HG03196 (cell line): ENCODE measurements at regions not wholly inside any gene's neighbourhood (a gene's known extent, or its start where the extent isn't known, plus 50 kb on each side); places are given as distances from the start of the nearest gene placed in this dataset.
"Not testable (repeated sequence)": the region's sequence is repeated elsewhere in the genome, so short reads cannot be mapped to it uniquely, and the experiment has no call there.

Experiments used
- ATAC-seq: cut with Tn5 transposase; IDR thresholded peaks from one replicate; pipeline ENCODE4 v1.9.1; 2021; ENCODE audit not compliant: unreplicated experiment

DNA sequence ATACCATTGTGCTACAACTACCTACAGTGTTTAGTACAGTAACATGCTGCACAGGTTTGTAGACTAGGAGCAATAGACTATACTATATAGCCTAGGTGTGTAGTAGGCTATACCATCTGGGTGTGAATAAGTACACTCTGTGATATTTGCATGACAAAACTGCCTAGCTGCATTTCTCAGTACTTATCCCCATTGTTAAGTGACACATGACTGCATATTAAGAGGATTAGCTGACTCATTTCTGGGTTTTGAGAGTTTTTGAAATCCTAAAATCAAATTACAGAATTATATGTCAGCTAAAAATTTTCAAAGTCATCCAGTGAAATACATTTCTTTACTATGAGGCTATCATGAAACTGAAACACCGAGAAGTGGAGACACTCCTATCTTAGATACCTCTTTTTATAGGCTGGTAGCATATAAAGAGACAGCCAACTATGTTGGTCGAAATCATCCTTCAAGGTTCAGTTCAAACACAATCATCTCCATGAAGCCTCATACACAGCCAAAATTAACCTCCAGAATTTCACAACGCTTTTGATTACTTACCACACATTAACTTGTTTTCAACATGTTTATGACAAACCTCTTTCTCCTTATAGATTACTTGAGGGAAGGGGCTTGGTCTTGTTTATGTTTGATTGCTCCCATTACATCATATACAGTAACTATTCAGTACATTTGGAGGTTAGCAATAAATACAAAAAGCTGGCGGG, 89.8 kb upstream of the ANK3 start:
- no peak for ATAC-seq

DNA sequence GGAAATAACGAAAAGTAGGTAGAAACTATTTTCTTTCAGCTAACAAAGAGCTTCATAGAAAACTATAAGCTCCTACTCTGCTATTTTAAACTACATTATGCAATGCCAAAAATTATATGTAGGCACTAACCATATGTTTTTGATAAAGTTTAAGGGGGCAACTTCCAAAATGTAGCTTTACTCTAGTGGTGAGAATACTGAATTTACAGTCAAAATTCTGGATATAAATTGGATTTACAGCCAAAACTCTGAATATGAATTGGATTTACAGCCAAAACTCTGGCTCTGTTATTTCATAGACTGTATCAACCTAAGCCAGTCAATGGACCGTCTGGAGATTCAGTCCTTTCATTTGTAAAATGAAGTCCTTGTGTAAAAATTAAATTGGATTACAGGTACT, 86.8 kb upstream of the ANK3 start:
- ATAC-seq, result no peak

DNA sequence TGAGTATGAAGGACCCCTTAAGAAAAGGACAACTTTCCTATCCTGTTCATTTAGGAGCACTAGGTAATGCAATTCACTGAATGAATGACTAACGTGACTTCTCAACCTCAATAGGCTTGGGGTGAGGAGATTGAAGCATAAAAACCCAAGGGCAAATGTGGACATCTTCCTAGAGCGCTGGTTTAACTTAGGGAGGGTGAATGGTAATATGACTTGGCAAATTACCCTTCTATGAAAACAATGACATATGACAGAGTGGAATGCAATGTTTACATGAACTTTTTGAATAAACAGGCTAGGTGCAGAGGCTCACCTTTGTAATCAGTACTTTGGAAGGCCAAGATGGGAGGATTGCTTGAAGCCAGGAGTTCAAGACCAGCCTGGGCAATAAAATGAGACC, 83.9 kb upstream of the ANK3 start:
- no peak for ATAC-seq

DNA sequence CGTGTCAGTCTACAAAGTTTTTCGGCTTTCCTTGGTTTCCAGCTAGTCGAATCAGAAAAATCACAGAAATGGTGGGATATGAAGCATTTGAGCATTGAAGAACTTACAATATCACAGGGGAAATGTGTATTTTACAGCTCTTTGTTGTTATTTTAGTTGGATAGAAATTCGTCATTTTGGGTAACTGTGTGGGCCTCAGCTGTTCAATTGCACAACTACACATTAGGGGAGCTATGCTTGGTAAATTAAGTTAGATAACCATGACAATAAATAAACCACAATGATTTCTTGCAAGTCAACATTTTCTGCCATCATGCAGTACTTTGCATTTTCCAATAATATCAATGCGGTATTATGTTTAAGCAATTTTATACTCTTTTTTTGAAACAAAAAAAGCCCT, 80.4 kb upstream of the ANK3 start:
- ATAC-seq, result no peak

DNA sequence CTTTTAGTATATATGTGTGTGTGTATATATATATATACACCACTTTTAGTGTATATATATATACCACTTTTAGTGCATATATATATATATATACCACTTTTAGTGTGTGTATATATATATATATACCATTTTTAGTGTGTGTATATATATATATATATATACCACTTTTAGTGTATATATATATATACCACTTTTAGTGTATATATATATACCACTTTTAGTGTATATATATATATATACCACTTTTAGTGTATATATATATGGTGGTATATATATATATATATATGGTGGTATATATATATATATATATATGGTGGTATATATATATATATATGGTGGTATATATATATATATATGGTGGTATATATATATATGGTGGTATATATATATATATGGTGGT, 79.5 kb upstream of the ANK3 start:
- ATAC-seq, result not testable (repeated sequence)

DNA sequence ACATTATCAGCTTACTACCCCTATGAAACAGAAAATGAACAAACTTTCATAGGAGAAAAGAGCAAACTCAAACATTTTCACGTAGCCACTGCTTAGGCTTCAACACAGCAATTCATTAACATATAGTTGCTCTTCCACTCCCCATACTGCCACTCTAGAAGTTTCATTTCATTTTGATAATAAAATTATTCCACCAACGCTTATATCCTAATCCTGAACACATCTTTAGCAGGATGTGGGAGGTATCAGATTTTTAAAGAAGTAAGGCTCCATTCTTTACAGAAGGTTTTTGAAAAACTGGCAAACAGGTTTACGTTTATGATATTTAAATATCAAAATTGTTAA, 77.5 kb upstream of the ANK3 start:
- ATAC-seq, result no peak

DNA sequence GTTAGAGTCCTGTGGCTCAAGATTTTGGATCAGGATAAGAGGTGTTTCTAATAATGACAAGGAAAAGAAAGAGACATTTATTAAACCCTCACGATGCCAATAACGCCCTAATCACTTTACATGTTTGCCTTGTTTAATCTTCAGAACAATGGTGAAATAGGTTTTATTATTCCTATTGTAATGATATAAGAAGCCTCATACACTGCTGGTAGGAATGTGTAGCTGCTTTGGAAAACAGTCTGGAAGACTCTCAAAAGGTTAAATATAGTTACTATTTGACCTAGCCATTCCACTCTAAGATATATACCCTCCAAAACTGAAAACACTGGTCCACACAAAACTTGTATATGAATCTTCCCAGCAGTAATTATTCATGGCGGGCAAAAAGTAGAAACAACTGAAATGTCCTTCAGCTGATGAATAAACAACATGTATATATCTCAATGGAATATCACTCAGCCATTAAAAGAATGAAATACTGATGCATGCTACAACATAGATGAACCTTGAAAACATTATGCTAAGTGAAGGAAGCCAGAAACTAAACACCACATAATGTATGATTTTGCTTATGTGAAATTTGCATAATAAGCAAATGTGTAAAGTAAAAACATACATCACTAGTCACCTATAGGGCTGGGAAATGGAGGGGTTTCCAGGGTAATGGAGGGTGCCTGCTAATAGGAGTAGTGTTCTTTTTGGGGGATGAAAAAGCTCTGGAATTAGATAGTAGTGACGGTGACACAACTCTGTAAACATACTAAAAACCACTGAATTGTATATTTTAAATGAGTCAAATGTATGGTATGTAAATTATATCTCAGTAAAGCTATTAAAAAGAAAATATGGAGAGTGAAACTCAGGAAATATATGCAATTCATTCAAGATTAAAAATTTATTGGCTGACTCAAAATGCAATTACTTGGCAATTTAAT, 76.9 kb upstream of the ANK3 start:
- ATAC-seq, result no peak

DNA sequence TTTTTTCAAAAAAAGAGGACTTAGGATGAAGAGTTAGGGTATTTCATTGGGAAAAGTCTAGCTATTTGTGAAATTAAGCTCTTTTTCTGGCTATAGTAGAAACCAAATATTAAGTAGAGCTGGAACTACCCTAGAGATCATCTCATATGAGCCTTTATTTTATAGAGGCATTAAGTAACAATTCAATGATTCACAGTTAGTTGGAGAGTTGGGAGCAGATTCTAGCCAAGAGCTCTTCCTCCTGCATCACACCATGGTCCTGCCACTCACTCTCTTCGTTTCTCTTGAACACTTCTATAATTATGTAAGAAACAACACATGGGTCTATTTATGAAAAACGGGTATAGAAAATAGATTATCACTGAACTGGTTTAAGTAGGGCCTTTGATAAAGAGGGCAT, 76.1 kb upstream of the ANK3 start:
- no peak for ATAC-seq

DNA sequence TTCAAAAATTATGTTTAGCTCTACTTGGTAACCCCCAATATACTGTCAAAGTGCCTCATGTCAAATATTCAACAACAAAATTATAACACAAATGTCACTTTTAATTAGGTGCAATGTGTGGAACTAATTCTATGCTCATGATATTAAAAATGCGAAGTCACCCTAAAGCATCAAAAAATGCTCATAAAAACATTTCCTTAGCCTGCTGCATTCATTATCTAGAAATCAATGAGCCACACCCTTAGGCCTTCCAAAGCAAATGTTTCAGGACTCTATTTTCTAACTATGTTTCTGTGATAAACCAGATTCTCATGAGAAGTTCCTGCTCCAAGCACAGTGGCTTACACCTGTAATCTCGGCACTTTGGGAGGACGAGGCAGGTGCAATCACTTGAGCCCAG, 75.0 kb upstream of the ANK3 start:
- ATAC-seq, result no peak

DNA sequence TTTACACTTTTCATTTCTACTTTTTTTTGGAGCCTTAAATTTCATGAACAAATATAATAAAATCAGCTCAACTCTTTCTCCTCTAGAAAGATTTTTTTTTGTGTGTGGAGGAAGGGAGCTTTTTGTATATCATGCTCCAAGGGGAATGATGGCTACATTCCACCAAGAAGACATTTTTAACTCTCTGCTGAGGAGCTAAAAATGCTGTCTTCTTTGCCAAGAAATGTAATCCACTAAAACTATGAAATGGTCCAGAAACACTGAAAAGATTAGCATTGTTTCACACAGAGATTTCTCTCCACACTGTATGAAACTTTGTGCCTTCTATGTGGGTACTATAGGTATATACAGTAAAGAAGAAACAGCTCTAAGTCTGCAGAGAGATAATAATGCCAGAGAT, 74.1 kb upstream of the ANK3 start:
- ATAC-seq, result no peak

DNA sequence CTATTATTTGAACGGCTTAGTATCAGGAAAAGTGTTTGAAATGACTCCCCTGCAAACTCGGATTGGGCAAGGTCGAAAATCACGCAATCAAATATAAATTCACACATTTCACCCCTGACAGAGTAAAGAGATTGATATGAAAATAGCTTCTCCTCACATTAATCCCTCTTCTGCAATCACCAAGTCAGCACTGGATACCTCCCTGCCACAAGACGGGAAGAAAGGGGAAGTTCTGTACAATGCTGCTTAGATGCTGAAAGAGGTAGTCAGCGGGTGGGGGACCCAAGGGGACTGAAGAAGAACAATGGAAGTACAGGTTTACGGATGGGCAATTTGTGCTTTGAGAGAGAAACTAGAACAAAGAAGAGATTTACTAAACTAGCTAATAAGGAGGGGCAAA, 72.0 kb upstream of the ANK3 start:
- no peak for ATAC-seq

DNA sequence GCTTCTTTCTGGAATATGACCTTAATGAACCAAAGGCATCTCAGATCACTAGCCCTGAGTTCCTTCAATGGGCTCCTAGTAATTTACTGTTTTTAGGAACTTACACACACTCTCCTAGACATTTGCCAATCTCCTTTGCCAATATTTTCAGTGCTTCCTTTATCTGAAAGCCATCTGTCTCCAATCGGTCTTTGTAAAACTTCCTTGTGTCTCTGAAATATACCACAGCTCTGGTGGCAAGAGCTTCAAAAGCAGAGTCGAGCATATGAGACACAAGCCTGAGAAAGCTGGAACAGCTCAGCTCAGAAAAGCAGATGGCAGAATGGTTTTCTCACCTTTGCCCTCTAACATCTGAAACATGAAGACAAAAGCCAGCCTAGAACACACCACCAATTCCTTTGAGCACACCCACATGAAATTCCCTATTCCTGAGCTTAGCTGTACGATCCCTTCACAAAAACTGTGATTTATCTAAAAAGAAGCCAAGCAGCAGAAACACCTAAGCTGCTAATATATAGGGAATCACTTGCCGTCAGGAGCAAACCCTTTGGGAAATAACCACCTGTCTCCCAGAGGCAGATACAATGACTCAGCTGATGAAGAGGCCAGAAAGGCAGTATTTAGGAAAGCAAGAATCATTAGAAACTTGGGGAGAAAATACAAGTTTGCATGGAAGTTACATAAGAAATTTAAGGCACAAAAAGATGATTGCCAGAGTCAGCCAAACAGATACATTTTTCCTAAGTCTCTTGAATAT, 70.2 kb upstream of the ANK3 start:
- no peak for ATAC-seq

DNA sequence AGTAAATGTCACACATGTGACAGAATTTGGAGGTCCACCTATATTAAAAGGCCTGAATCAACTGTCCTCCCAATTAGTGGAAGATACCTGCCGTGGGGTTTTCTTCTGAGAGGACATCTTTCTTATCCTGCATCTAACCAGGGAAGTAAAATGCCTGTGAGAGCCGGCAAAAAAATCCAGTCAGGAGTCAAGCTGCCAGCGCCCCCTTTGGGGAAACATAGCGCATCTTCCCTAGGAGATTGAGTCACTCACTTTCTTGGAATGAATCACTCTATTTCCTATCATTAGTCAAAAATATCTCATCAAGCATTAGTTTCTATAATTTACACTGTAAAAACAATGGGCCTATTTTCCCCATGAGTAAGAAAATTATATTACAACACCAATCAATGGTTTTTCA, 66.4 kb upstream of the ANK3 start:
- ATAC-seq, result no peak

DNA sequence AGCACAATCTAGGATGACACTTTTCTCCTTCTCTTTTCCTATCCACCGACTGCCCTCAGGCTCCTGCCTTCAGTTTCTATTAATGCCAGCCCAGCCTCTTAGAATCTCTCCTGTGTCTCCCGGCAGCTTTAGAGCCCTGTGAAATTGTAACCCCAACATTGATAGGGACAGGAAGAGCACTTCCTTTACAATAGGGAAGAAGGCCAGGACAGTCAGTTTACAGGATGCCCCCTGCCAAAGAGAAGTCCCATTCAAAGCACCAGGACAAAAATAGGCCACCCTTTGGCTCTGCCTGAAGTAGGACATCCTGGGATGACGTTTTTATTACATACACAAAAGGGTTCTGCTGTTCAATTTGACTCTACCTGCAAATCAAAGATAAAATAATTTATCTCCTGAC, 64.7 kb upstream of the ANK3 start:
- ATAC-seq, result no peak

DNA sequence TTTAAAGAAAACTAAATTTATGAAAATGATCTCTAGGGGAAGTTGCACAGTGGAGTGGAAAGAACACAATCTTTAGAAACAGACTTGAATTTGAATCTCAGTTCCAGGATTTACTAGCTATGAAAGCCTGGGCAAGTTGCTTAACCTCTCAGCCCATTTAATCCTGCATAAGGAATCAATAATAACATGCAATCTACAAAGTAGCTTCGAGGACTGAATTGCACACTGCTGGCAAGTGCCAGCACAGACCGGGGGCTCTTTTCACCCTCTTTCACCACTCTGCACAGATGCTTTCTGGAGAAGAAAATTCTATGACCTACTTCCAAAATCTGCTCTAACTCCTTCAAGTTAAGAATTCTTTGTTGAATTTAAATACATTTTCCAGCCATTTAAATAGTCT, 63.4 kb upstream of the ANK3 start:
- no peak for ATAC-seq

DNA sequence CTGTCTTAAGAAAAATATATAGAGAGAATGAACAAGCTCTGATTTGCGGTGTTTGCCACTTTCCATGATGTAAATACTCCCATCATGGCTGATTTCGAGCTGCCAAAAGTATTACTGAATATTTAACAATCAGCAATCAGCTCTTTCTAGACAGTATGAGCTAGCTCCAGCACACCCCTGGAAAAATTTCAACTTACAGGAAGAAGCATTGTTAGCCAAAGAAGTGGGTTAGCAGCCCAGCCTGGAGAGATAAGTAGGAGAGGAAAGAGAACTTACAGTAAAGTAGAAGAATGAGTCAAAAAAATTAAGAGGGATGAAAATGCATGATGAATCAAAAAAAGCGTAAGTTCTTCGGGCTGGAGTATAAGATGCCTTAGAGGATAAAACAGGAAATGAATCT, 60.6 kb upstream of the ANK3 start:
- ATAC-seq, result no peak

DNA sequence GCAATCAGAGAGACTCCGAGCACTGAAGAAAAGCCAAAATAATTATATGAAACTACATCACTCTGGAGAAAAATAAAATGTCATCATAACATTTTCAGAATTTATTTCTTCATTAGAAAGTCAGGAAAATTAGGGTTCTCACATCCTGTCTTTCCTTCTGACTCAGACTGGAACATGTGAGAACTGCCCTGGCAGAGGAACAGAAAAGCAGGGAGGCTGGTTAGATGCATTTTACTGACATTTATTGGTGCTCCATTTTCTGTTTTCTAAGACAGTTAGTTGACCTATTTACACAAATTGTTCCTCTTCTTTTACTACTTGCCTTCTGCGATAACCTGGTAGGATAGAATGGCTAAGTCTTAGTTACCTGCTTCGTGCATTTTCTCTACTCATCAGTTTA, 58.6 kb upstream of the ANK3 start:
- ATAC-seq, result no peak

DNA sequence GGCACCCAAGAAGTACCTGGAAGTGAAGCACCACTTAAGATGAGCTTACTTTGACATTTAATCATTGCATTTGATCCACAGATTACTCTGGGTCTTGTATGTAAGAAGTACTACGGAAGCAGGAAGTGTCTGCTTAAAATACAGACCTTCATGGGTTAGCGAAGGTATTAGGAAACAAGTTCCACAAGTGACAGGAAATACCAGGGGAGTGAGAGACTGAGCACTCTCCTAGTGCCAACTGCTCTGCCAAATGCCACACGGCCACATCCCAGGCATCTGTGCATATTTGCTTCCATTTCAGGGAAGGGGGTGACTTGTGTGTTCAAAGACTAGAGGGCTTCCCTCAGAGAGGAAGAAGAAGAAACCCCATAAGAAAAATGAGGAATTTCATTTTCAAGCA, 57.2 kb upstream of the ANK3 start:
- ATAC-seq, result no peak

DNA sequence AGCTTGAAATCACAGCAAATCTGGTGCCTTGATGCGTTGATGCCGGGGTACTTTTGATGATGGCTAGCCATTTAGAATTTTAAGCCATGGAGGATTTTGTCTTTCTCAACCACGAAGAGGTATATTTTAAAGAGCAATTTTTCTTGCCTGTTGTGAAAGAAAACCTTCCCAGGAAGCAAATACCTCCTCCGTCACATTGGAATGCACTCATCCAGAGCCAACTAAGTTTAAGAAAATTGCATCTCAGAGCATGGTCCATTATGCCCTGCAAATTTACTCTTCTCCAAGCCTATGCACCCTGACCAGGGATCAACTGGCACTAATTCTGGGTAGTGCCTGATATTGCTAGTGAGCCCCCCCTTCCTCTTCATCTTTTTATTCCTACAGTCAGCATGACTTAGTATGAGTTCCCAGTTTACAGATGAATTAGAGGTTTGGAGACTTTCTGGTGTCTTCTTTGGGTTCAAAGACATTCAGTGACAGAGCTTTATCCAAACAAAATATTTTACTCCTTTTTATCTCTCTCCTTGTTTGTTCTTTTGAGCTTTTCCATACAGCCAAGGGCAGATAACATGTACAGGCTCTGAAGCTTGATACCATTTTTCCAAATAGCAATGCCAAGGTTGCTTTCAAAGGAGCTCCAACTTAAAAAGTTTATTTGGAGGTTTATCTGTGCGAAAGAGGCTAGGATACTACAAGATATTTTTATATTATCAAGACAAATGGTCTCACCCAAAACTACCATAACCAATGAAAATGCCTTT, 56.6 kb upstream of the ANK3 start:
- ATAC-seq, result no peak

DNA sequence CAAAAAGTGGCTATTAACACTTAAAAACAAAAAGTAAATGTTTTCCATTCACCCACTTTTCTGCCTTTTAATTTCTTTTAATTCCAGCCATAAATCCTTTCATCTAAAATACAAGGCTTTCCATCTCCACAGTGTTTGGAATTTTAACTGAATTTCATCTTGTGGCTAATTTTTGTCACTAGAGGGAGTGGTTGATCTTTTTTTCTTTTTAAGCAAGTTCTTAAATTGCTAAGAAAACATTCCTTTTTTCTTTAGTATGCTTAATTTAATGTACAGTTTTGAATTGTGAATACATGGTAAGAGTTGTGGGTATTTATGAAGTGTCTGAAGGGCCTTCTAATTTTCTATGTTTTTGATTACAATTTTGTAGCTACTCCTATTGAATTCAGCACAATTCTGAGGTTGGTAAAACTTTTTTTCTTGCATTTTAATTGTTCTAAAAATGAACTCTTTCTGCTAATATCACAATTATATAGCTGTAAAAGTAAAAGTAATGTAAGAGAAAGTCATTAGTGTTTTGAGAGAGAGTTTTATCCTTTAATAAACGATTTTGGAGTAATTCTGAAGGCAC, 54.9 kb upstream of the ANK3 start:
- no peak for ATAC-seq

DNA sequence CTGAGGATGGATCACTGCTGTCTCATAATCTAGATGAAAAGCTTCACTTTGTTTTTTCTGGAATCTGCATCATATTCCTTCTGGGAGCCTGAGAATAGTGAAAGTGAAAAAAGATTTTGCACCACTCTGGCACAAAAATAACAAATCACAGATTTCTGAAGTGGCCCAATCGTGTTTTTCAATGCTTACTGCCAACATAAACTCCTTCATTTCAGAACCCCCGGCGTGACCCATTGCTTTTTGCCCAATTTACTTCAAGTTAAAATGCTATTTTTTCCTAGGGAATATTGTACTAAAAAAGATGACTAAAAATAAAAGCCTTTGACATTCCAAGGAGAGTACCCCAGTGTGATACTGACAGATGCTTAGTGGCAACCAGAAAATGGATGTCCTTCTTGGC, 53.7 kb upstream of the ANK3 start:
- ATAC-seq, result no peak
